ENCODE measurements at regions not wholly inside any gene's neighbourhood (a gene's known extent, or its start where the extent isn't known, plus 50 kb on each side); places are given as distances from the start of the nearest gene placed in this dataset.

- TF ChIP-seq RAD21 (IDR thresholded peaks at IDR 0.05; ENCODE audit: low read depth) (peak; percentile 86), EP300 (IDR thresholded peaks at IDR 0.05; ENCODE audit: borderline replicate concordance) (no peak)
Observed at GRCh38 chr12:28872654-28873268, 276.3 kb upstream of the FAR2 start.

- no peak for TF ChIP-seq RAD21 (IDR thresholded peaks at IDR 0.05; ENCODE audit: low read depth)
- no peak for TF ChIP-seq TAF1 (IDR thresholded peaks at IDR 0.05; ENCODE audit: low read depth)
- TF ChIP-seq FOXM1 (IDR thresholded peaks at IDR 0.05; ENCODE audit: borderline replicate concordance, low read depth), result no peak
- TF ChIP-seq CEBPB (IDR thresholded peaks at IDR 0.05), result no peak
- TF ChIP-seq NFIC (IDR thresholded peaks at IDR 0.05), result no peak
- TF ChIP-seq REST (IDR thresholded peaks at IDR 0.05; ENCODE audit: low read depth), result no peak
- no peak for TF ChIP-seq ZBTB7A (IDR thresholded peaks at IDR 0.05; ENCODE audit: low read depth)
- no peak for TF ChIP-seq EGR1 (IDR thresholded peaks at IDR 0.05)
- no peak for TF ChIP-seq MAX (IDR thresholded peaks at IDR 0.05)
- no peak for TF ChIP-seq USF1 (IDR thresholded peaks at IDR 0.05)
- no peak for TF ChIP-seq EP300 (IDR thresholded peaks at IDR 0.05; ENCODE audit: borderline replicate concordance)
- no peak for TF ChIP-seq TCF12 (IDR thresholded peaks at IDR 0.05; ENCODE audit: low read depth)
- TF ChIP-seq YY1 (IDR thresholded peaks at IDR 0.05; ENCODE audit: low read depth), result no peak
- no peak for TF ChIP-seq TEAD4 (IDR thresholded peaks at IDR 0.05)
- no peak for TF ChIP-seq CREB1 (IDR thresholded peaks at IDR 0.05; ENCODE audit: low read depth)
Observed at GRCh38 chr12:28874758-28875157, 274.3 kb upstream of the FAR2 start.

GRCh38 chr12:28876196-28876798 lies 272.8 kb upstream of the FAR2 start:
- no peak for TF ChIP-seq TCF12 (IDR thresholded peaks at IDR 0.05; ENCODE audit: low read depth)
- no peak for TF ChIP-seq CEBPB (IDR thresholded peaks at IDR 0.05)
- TF ChIP-seq USF1 (IDR thresholded peaks at IDR 0.05), result no peak
- no peak for TF ChIP-seq YY1 (IDR thresholded peaks at IDR 0.05; ENCODE audit: low read depth)
- no peak for TF ChIP-seq NFIC (IDR thresholded peaks at IDR 0.05)
- no peak for TF ChIP-seq TAF1 (IDR thresholded peaks at IDR 0.05; ENCODE audit: low read depth)
- TF ChIP-seq REST (IDR thresholded peaks at IDR 0.05; ENCODE audit: low read depth), result no peak
- TF ChIP-seq FOXM1 (IDR thresholded peaks at IDR 0.05; ENCODE audit: borderline replicate concordance, low read depth), result no peak

GRCh38 chr12:28877854-28878253 lies 271.2 kb upstream of the FAR2 start:
- no peak for TF ChIP-seq MAX (IDR thresholded peaks at IDR 0.05)

- TF ChIP-seq YY1 (IDR thresholded peaks at IDR 0.05; ENCODE audit: low read depth) (no peak), NFIC (IDR thresholded peaks at IDR 0.05) (no peak), CEBPB (IDR thresholded peaks at IDR 0.05) (no peak), CREB1 (IDR thresholded peaks at IDR 0.05; ENCODE audit: low read depth) (no peak)
Observed at GRCh38 chr12:28878629-28879028, 270.4 kb upstream of the FAR2 start.

- TF ChIP-seq CEBPB (IDR thresholded peaks at IDR 0.05) (no peak), TCF12 (IDR thresholded peaks at IDR 0.05; ENCODE audit: low read depth) (no peak), EGR1 (IDR thresholded peaks at IDR 0.05) (no peak), TEAD4 (IDR thresholded peaks at IDR 0.05) (no peak), RAD21 (IDR thresholded peaks at IDR 0.05; ENCODE audit: low read depth) (no peak), NFIC (IDR thresholded peaks at IDR 0.05) (no peak), ZBTB7A (IDR thresholded peaks at IDR 0.05; ENCODE audit: low read depth) (no peak), TAF1 (IDR thresholded peaks at IDR 0.05; ENCODE audit: low read depth) (no peak), FOXM1 (IDR thresholded peaks at IDR 0.05; ENCODE audit: borderline replicate concordance, low read depth) (no peak), EP300 (IDR thresholded peaks at IDR 0.05; ENCODE audit: borderline replicate concordance) (no peak), USF1 (IDR thresholded peaks at IDR 0.05) (no peak), YY1 (IDR thresholded peaks at IDR 0.05; ENCODE audit: low read depth) (no peak), MAX (IDR thresholded peaks at IDR 0.05) (no peak), REST (IDR thresholded peaks at IDR 0.05; ENCODE audit: low read depth) (no peak)
Observed at GRCh38 chr12:28879379-28879778, 269.7 kb upstream of the FAR2 start.

Data from Ishikawa (cell line).